Spleen (tissue), 11 donors: ENCODE measurements at regions not wholly inside any gene's neighbourhood (a gene's known extent, or its start where the extent isn't known, plus 50 kb on each side); places are given as distances from the start of the nearest gene placed in this dataset.

Experiments
- DNase-seq: peaks from one replicate; pipeline ENCODE4 v3.0.0-alpha.2; 2020
- H3K27ac ChIP-seq, 8 donors: fragments of 200-600 bp; sonication (generic) in 7 of 8; 1 replicate in 4 of 8; 2 replicates in 4 of 8; pipeline versions ENCODE4 v1.5.0 to v1.8.0; 2016 to 2021; ENCODE audit warnings: inconsistent platforms in 4 of 8, mild to moderate bottlenecking in 4 of 8, moderate library complexity in 1 of 8
- H3K27me3 ChIP-seq, 7 donors: fragments of 200-600 bp; sonication (generic) in 6 of 7; replicated peaks in 1 of 7; 1 replicate in 4 of 7; 2 replicates in 3 of 7; pipeline versions ENCODE4 v1.5.0 to v1.8.0; 2016 to 2021; ENCODE audit warnings: inconsistent platforms in 3 of 7, mild to moderate bottlenecking in 1 of 7
- H3K36me3 ChIP-seq, 6 donors: fragments of 200-600 bp; sonication (generic) in 5 of 6; 1 replicate in 4 of 6; 2 replicates in 2 of 6; pipeline versions ENCODE4 v1.5.0 to v1.8.0; 2016 to 2021; ENCODE audit warnings: inconsistent platforms in 2 of 6
- H3K4me1 ChIP-seq, 6 donors: fragments of 200-600 bp; sonication (generic) in 5 of 6; 1 replicate in 3 of 6; 2 replicates in 3 of 6; pipeline versions ENCODE4 v1.5.0 to v1.8.0; 2016 to 2021; ENCODE audit warnings: inconsistent platforms in 3 of 6
- H3K4me3 ChIP-seq, 8 donors: fragments of 200-600 bp; sonication (generic) in 7 of 8; 1 replicate in 4 of 8; 2 replicates in 4 of 8; pipeline versions ENCODE4 v1.5.0 to v1.8.0; 2016 to 2021; ENCODE audit warnings: inconsistent platforms in 4 of 8, mild to moderate bottlenecking in 4 of 8, moderate library complexity in 2 of 8
- H3K9me3 ChIP-seq, 8 donors: fragments of 200-600 bp; sonication (generic) in 7 of 8; 1 replicate in 4 of 8; 2 replicates in 4 of 8; pipeline versions ENCODE4 v1.5.0 to v1.8.0; 2016 to 2021; ENCODE audit warnings: inconsistent platforms in 4 of 8
- CTCF ChIP-seq, 11 experiments: fragments of 200-600 bp in 7 of 11; fragments of 450-650 bp in 4 of 11; sonication (generic) in 4 of 11; IDR thresholded peaks in 8 of 11; conservative IDR thresholded peaks in 3 of 11; 1 replicate in 7 of 11; 2 replicates in 4 of 11; pipeline versions ENCODE4 v1.4.0 to v1.8.0; 2016 to 2021; ENCODE audit warnings: antibody characterized with exemption in 11 of 11, inconsistent platforms in 4 of 11, mild to moderate bottlenecking in 1 of 11
- POLR2A ChIP-seq, 3 donors: fragments of 450-650 bp; IDR thresholded peaks; one replicate each; pipeline ENCODE4 v1.5.1; 2017; ENCODE audit warnings: antibody characterized with exemption in 3 of 3, mild to moderate bottlenecking in 1 of 3
- POLR2AphosphoS5 ChIP-seq, 3 donors: sonication (generic); formaldehyde crosslinking; IDR thresholded peaks; one replicate each; pipeline ENCODE4 v1.5.1; 2017; ENCODE audit warnings: antibody characterized with exemption in 3 of 3
- WGBS, 5 donors: extraction: QIAGEN DNeasy Blood & Tissue Kit in 3 of 5; methylation state at CpG; one replicate each; pipeline versions ENCODE4 v1.1.5 to v1.1.7; 2013 to 2018; 5-methylcytosine and 5-hydroxymethylcytosine counted together
- intact Hi-C: fragments of 100-400 bp; cut with DNase I; formaldehyde crosslinking; loops from one replicate; pipeline ENCODE4 v1.15.0; 2023; ENCODE audit warnings: low total_unique reads
- donor health status: healthy with polysubstance abuse.
- donor health status: DM: no; HTN: no; CAD: no; lungs with moderate emphysema.
- donor health status: DM: no; HTN: no; CAD: no.
- donor health status: Bipolar disorder and iron deficiency.
- donor health status: healthy.
- donor health status: DM: no; HTN: no; CAD: no.
- donor health status: DM: yes; HTN: yes; CAD: no.

GRCh38 chr7:113813471-113813870 is 105.3 kb downstream of the PPP1R3A start:
- intact Hi-C loops, result no loop called here
- no peaks in the 10 kb centered on the region for H3K36me3 ChIP-seq
- no peak for DNase-seq
- no peaks in the 10 kb centered on the region for H3K9me3 ChIP-seq
- H3K4me1 ChIP-seq, result no peaks in the 10 kb centered on the region
- H3K27me3 ChIP-seq, result no peaks in the 10 kb centered on the region
- H3K4me3 ChIP-seq, result no peak overlapping the region
- TF ChIP-seq POLR2A (IDR thresholded peaks at IDR 0.05), result no peak
- TF ChIP-seq POLR2AphosphoS5 (IDR thresholded peaks at IDR 0.05), result no peak
- H3K27ac ChIP-seq, result no peak overlapping the region
- WGBS, 5 donors, result 0 to 91% (median 2%) methylated on average over 1 of the region's 1 CpG

GRCh38 chr7:113812591-113813255 is 106.1 kb downstream of the PPP1R3A start:
- Histone ChIP-seq H3K9me3 (no peaks in the 10 kb centered on the region), H3K27ac (no peak overlapping the region), H3K36me3 (no peaks in the 10 kb centered on the region), H3K27me3 (no peaks in the 10 kb centered on the region), H3K4me3 (no peak overlapping the region), H3K4me1 (no peaks in the 10 kb centered on the region)
- TF ChIP-seq POLR2A (IDR thresholded peaks at IDR 0.05) (no peak), CTCF (IDR thresholded peaks at IDR 0.05 in 8 of 11, conservative IDR thresholded peaks at IDR 0.05 in 3 of 11) (no peak), POLR2AphosphoS5 (IDR thresholded peaks at IDR 0.05) (no peak)
- intact Hi-C loops, result no loop called here
- 75 to 85% (median 81%) methylated on average over 3 of the region's 3 CpGs for WGBS, 5 donors
- no peak for DNase-seq

GRCh38 chr7:113810080-113810744 is 108.6 kb downstream of the PPP1R3A start:
- TF ChIP-seq CTCF (IDR thresholded peaks at IDR 0.05 in 8 of 11, conservative IDR thresholded peaks at IDR 0.05 in 3 of 11) (no peak), POLR2A (IDR thresholded peaks at IDR 0.05) (no peak), POLR2AphosphoS5 (IDR thresholded peaks at IDR 0.05) (no peak)
- 67 to 93% (median 76%) methylated on average over 1 of the region's 1 CpG for WGBS, 5 donors
- H3K27me3 ChIP-seq, result no peaks in the 10 kb centered on the region
- H3K9me3 ChIP-seq, result no peaks in the 10 kb centered on the region
- H3K27ac ChIP-seq, result no peak overlapping the region
- H3K4me3 ChIP-seq, result no peak overlapping the region
- no peak for DNase-seq
- H3K36me3 ChIP-seq, result no peaks in the 10 kb centered on the region
- H3K4me1 ChIP-seq, result no peaks in the 10 kb centered on the region
- intact Hi-C loops, result no loop called here

GRCh38 chr7:113809581-113809980 is 109.2 kb downstream of the PPP1R3A start:
- Histone ChIP-seq H3K36me3 (no peaks in the 10 kb centered on the region), H3K9me3 (no peaks in the 10 kb centered on the region), H3K4me1 (no peaks in the 10 kb centered on the region), H3K27ac (no peak overlapping the region), H3K27me3 (no peaks in the 10 kb centered on the region), H3K4me3 (no peak overlapping the region)
- no peak for TF ChIP-seq POLR2A (IDR thresholded peaks at IDR 0.05)
- no peak for TF ChIP-seq CTCF (IDR thresholded peaks at IDR 0.05 in 8 of 11, conservative IDR thresholded peaks at IDR 0.05 in 3 of 11)
- TF ChIP-seq POLR2AphosphoS5 (IDR thresholded peaks at IDR 0.05), result no peak
- intact Hi-C loops, result no loop called here
- DNase-seq, result no peak
- WGBS, 5 donors, result 61 to 73% (median 72%) methylated on average over 3 of the region's 3 CpGs
